ENCODE measurements at regions not wholly inside any gene's neighbourhood (a gene's known extent, or its start where the extent isn't known, plus 50 kb on each side); places are given as distances from the start of the nearest gene placed in this dataset.

DNA sequence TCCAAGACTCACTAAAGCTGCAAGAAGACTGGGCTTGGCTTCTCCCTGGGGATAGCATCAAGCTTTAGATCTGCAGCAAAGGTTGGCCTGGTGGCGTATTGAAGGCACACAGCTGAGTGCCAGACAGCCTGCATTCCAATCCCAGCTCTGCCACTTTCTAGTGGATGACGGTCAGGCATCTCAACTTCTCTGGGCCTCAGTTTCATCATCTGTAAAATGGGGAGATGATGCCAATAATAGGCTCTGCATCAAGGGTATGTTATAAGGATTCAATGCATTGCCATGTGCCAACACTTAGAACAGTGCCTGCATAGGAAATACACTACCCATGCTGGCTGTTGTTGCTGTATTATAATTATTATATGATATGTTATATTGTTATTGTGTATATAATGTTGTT is 220.4 kb downstream of the NPHP4 start:
- Histone ChIP-seq H3K4me2 (no peak overlapping the region), H3K36me3 (ENCODE audit: insufficient read depth) (no peaks in the 10 kb centered on the region), H3K4me3 (no peak overlapping the region), H3K4me1 (ENCODE audit: insufficient read depth) (no peaks in the 10 kb centered on the region), H3K27me3 (ENCODE audit: insufficient read depth) (no peaks in the 10 kb centered on the region), H3K9me2 (ENCODE audit: insufficient read depth) (no peaks in the 10 kb centered on the region), H2AFZ (no peak overlapping the region), H3K27ac (ENCODE audit: low read depth) (no peak overlapping the region), H4K20me1 (replicated peaks; ENCODE audit: insufficient read depth) (no peaks in the 10 kb centered on the region), H3F3A (replicated peaks; ENCODE audit: low read depth) (no peaks in the 10 kb centered on the region), H3K79me2 (replicated peaks; ENCODE audit: insufficient read depth) (no peaks in the 10 kb centered on the region)
- Mint-ChIP-seq H3K27ac (no peak overlapping the region), H3K27me3 (ENCODE audit: insufficient read depth, low read depth, poor library complexity) (peaks cover 8% of the 10 kb centered on the region), H3K4me1 (peaks cover 36% of the 10 kb centered on the region), H3K36me3 (ENCODE audit: low read depth) (no peaks in the 10 kb centered on the region; the same call in 2 of the 3 replicates), H3K4me3 (no peak overlapping the region), H3K9me3 (no peaks in the 10 kb centered on the region)
- TF ChIP-seq EZH2phosphoT487 (IDR thresholded peaks at IDR 0.05; ENCODE audit: unreplicated experiment) = no peak
- no peak for TF ChIP-seq POLR2AphosphoS5 (IDR thresholded peaks at IDR 0.05; ENCODE audit: low read depth)
- no peak for TF ChIP-seq CREB1 (CRISPR knock-in tag; IDR thresholded peaks at IDR 0.05; ENCODE audit: low read depth)
- no peak for ATAC-seq
- DNase-seq (ENCODE audit: low spot score) = no peak

DNA sequence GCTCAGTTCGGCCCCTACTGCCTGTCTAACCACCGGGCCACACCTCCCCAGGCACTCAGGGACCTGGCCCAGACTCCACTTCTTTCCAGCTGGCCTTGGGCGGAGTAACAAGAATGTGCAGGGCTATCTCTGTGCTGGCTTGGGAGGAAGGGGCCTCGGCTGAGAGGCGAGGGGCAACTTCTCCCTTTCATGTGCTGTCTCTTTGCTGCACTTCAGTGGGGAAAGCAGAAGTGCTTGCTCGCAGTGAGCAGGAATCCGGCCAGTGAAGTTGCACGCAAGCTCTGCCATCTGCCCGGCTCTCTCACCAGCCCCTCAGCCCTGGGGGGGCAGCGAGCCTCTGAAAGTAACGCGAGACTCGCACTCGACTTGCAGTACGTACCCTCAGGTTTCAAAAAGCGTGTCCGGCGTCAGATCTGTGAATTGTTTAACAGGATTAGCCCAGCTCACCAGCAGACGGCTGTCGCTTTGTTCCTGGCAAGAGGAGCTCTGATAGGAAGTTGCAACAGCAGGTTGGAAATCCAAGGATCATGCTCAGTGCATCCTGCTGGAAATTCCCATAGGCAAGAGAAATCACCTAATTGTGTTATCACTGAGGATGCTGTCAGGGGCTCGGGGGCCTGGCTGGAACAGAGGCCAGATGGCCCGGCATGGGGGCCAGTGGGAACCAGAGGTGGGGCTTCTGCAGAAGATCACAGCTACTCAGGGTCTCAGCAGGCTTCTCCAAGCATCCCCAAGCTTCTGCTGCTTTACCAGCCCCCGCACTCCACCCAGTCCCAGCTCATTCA is 221.1 kb downstream of the NPHP4 start:
- H3K27me3 Mint-ChIP-seq (ENCODE audit: insufficient read depth, low read depth, poor library complexity) = peaks cover 11% of the 10 kb centered on the region
- no peaks in the 10 kb centered on the region for H3F3A ChIP-seq (replicated peaks; ENCODE audit: low read depth)
- no peaks in the 10 kb centered on the region for H3K79me2 ChIP-seq (replicated peaks; ENCODE audit: insufficient read depth)
- no peaks in the 10 kb centered on the region for H3K9me2 ChIP-seq (ENCODE audit: insufficient read depth)
- DNase-seq (ENCODE audit: low spot score) = no peak
- H3K4me3 ChIP-seq = no peak overlapping the region
- H3K36me3 Mint-ChIP-seq (ENCODE audit: low read depth) = no peaks in the 10 kb centered on the region; the same call in 2 of the 3 replicates
- no peaks in the 10 kb centered on the region for H3K4me1 ChIP-seq (ENCODE audit: insufficient read depth)
- H4K20me1 ChIP-seq (replicated peaks; ENCODE audit: insufficient read depth) = no peaks in the 10 kb centered on the region
- no peaks in the 10 kb centered on the region for H3K27me3 ChIP-seq (ENCODE audit: insufficient read depth)
- no peak overlapping the region for H3K4me3 Mint-ChIP-seq
- H3K36me3 ChIP-seq (ENCODE audit: insufficient read depth) = no peaks in the 10 kb centered on the region
- no peak overlapping the region for H2AFZ ChIP-seq
- no peak for ATAC-seq
- H3K27ac ChIP-seq (ENCODE audit: low read depth) = no peak overlapping the region
- H3K27ac Mint-ChIP-seq = peak overlapping the region; percentile 87; the same call in 1 of the 2 replicates
- H3K4me1 Mint-ChIP-seq = peaks cover 40% of the 10 kb centered on the region
- no peaks in the 10 kb centered on the region for H3K9me3 Mint-ChIP-seq
- H3K4me2 ChIP-seq = no peak overlapping the region
- TF ChIP-seq JUNB (IDR thresholded peaks at IDR 0.05; ENCODE audit: unreplicated experiment) (no peak), CREB1 (CRISPR knock-in tag; IDR thresholded peaks at IDR 0.05; ENCODE audit: low read depth) (no peak), ZNF331 (CRISPR knock-in tag; IDR thresholded peaks at IDR 0.05; ENCODE audit: low read depth) (no peak), ETS1 (IDR thresholded peaks at IDR 0.05) (no peak), REST (IDR thresholded peaks at IDR 0.05; ENCODE audit: unreplicated experiment) (no peak)
- TF ChIP-seq, protein P1, sequence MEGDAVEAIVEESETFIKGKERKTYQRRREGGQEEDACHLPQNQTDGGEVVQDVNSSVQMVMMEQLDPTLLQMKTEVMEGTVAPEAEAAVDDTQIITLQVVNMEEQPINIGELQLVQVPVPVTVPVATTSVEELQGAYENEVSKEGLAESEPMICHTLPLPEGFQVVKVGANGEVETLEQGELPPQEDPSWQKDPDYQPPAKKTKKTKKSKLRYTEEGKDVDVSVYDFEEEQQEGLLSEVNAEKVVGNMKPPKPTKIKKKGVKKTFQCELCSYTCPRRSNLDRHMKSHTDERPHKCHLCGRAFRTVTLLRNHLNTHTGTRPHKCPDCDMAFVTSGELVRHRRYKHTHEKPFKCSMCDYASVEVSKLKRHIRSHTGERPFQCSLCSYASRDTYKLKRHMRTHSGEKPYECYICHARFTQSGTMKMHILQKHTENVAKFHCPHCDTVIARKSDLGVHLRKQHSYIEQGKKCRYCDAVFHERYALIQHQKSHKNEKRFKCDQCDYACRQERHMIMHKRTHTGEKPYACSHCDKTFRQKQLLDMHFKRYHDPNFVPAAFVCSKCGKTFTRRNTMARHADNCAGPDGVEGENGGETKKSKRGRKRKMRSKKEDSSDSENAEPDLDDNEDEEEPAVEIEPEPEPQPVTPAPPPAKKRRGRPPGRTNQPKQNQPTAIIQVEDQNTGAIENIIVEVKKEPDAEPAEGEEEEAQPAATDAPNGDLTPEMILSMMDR (conservative IDR thresholded peaks at IDR 0.05; ENCODE audit: low read depth in 2 of 2) = no peak
